Fibroblast of skin of scalp (primary cell): ENCODE measurements at regions not wholly inside any gene's neighbourhood (a gene's known extent, or its start where the extent isn't known, plus 50 kb on each side); places are given as distances from the start of the nearest gene placed in this dataset.
A peak's percentile ranks its signal among the peaks of the same experiment; 100 is the strongest.
"Not testable (repeated sequence)": the region's sequence is repeated elsewhere in the genome, so short reads cannot be mapped to it uniquely, and the experiment has no call there.

Experiments used
- DNase-seq: peaks from one replicate; pipeline ENCODE4 v3.0.0-alpha.2; 2013

- DNase-seq: peak; percentile 2
Observed at GRCh38 chr5:166123717-166124116, 2167.7 kb upstream of the WWC1 start.

- DNase-seq: no peak
Observed at GRCh38 chr5:166127766-166128570, 2163.5 kb upstream of the WWC1 start.

- not testable (repeated sequence) for DNase-seq
Observed at GRCh38 chr5:166145107-166145506, 2146.3 kb upstream of the WWC1 start.

GRCh38 chr5:166163996-166164610 lies 2127.3 kb upstream of the WWC1 start:
- DNase-seq: no peak

GRCh38 chr5:166165596-166165995 lies 2125.8 kb upstream of the WWC1 start:
- DNase-seq: no peak

GRCh38 chr5:166166071-166166470 lies 2125.4 kb upstream of the WWC1 start:
- no peak for DNase-seq

GRCh38 chr5:166172597-166172996 lies 2118.8 kb upstream of the WWC1 start:
- DNase-seq: no peak

- DNase-seq: no peak
Observed at GRCh38 chr5:166178411-166179080, 2112.9 kb upstream of the WWC1 start.

- DNase-seq: no peak
Observed at GRCh38 chr5:166185185-166185584, 2106.3 kb upstream of the WWC1 start.

- no peak for DNase-seq
Observed at GRCh38 chr5:166188501-166189325, 2102.7 kb upstream of the WWC1 start.

- DNase-seq: no peak
Observed at GRCh38 chr5:166192696-166193095, 2098.7 kb upstream of the WWC1 start.

- no peak for DNase-seq
Observed at GRCh38 chr5:166195981-166196380, 2095.5 kb upstream of the WWC1 start.

GRCh38 chr5:166200532-166200931 lies 2090.9 kb upstream of the WWC1 start:
- no peak for DNase-seq

GRCh38 chr5:166211640-166212039 lies 2079.8 kb upstream of the WWC1 start:
- no peak for DNase-seq

- no peak for DNase-seq
Observed at GRCh38 chr5:166236327-166236726, 2055.1 kb upstream of the WWC1 start.

GRCh38 chr5:166240705-166241104 lies 2050.7 kb upstream of the WWC1 start:
- no peak for DNase-seq

- DNase-seq: no peak
Observed at GRCh38 chr5:166245556-166245955, 2045.9 kb upstream of the WWC1 start.

- no peak for DNase-seq
Observed at GRCh38 chr5:166251786-166252185, 2039.7 kb upstream of the WWC1 start.

GRCh38 chr5:166257661-166258060 lies 2033.8 kb upstream of the WWC1 start:
- no peak for DNase-seq

- no peak for DNase-seq
Observed at GRCh38 chr5:166262395-166262794, 2029.0 kb upstream of the WWC1 start.

- no peak for DNase-seq
Observed at GRCh38 chr5:166267907-166268306, 2023.5 kb upstream of the WWC1 start.

GRCh38 chr5:166270712-166271111 lies 2020.7 kb upstream of the WWC1 start:
- no peak for DNase-seq

- DNase-seq: no peak
Observed at GRCh38 chr5:166276006-166276405, 2015.4 kb upstream of the WWC1 start.
